SJCRH30 (cell line): ENCODE measurements at regions not wholly inside any gene's neighbourhood (a gene's known extent, or its start where the extent isn't known, plus 50 kb on each side); places are given as distances from the start of the nearest gene placed in this dataset.

Source experiments
- DNase-seq, 2 experiments: peaks; one replicate each; pipeline ENCODE4 v3.0.0-alpha.2; 2015 to 2020
- H3K27ac ChIP-seq: fragments of 250-450 bp; sonication (Bioruptor Pico); 2 replicates; pipeline ENCODE4 v1.5.1; 2020; ENCODE audit warnings: mild to moderate bottlenecking, moderate library complexity
- H3K27me3 ChIP-seq: fragments of 250-450 bp; sonication (Bioruptor Pico); 2 replicates; pipeline ENCODE4 v1.5.1; 2020; ENCODE audit warnings: mild to moderate bottlenecking, moderate library complexity
- H3K36me3 ChIP-seq: fragments of 250-450 bp; sonication (Bioruptor Pico); 2 replicates; pipeline ENCODE4 v1.5.1; 2020; ENCODE audit warnings: mild to moderate bottlenecking, moderate library complexity
- H3K4me1 ChIP-seq: fragments of 250-450 bp; sonication (Bioruptor Pico); 2 replicates; pipeline ENCODE4 v1.5.1; 2020; ENCODE audit warnings: mild to moderate bottlenecking, moderate library complexity
- H3K4me3 ChIP-seq: fragments of 250-450 bp; sonication (Bioruptor Pico); 2 replicates; pipeline ENCODE4 v1.5.1; 2020; ENCODE audit warnings: mild to moderate bottlenecking, moderate library complexity
- H3K9me3 ChIP-seq: fragments of 250-450 bp; sonication (Bioruptor Pico); replicated peaks from 2 replicates; pipeline ENCODE4 v1.5.1; 2020; ENCODE audit warnings: mild to moderate bottlenecking, moderate library complexity

- no peaks in the 10 kb centered on the region for H3K36me3 ChIP-seq
- H3K27ac ChIP-seq = no peak overlapping the region
- H3K4me3 ChIP-seq = no peak overlapping the region
- no peaks in the 10 kb centered on the region for H3K27me3 ChIP-seq
- H3K4me1 ChIP-seq = 0 out of 2 replicates have a peak, but pooled peaks cover 2% of the 10 kb centered on the region
- no peak for DNase-seq
- H3K9me3 ChIP-seq = no peaks in the 10 kb centered on the region; the same call in 1 of the 2 replicates
These were observed 1108.6 kb downstream of the LRFN5 start for GRCh38 chr14:42715316-42715715.

- Histone ChIP-seq H3K4me1 (no peaks in the 10 kb centered on the region), H3K9me3 (no peaks in the 10 kb centered on the region), H3K4me3 (no peak overlapping the region), H3K27ac (no peak overlapping the region), H3K27me3 (no peaks in the 10 kb centered on the region), H3K36me3 (no peaks in the 10 kb centered on the region)
- DNase-seq = no peak
These were observed 1103.4 kb downstream of the LRFN5 start for GRCh38 chr14:42710071-42710470.

GRCh38 chr14:42703501-42703900, 1096.8 kb downstream of the LRFN5 start:
- H3K27ac ChIP-seq = no peak overlapping the region
- no peaks in the 10 kb centered on the region for H3K4me1 ChIP-seq
- no peaks in the 10 kb centered on the region for H3K27me3 ChIP-seq
- no peaks in the 10 kb centered on the region for H3K36me3 ChIP-seq
- no peaks in the 10 kb centered on the region for H3K9me3 ChIP-seq
- no peak for DNase-seq
- H3K4me3 ChIP-seq = no peak overlapping the region

- H3K9me3 ChIP-seq = no peaks in the 10 kb centered on the region
- no peak overlapping the region for H3K4me3 ChIP-seq
- H3K27ac ChIP-seq = no peak overlapping the region
- no peaks in the 10 kb centered on the region for H3K36me3 ChIP-seq
- no peaks in the 10 kb centered on the region for H3K27me3 ChIP-seq
- H3K4me1 ChIP-seq = no peaks in the 10 kb centered on the region
- DNase-seq = no peak
These were observed 1080.7 kb downstream of the LRFN5 start for GRCh38 chr14:42687421-42687820.

GRCh38 chr14:42683707-42684106, 1077.0 kb downstream of the LRFN5 start:
- Histone ChIP-seq H3K4me1 (no peaks in the 10 kb centered on the region), H3K9me3 (no peaks in the 10 kb centered on the region), H3K36me3 (no peaks in the 10 kb centered on the region), H3K27me3 (no peaks in the 10 kb centered on the region), H3K27ac (no peak overlapping the region), H3K4me3 (no peak overlapping the region)
- no peak for DNase-seq

- Histone ChIP-seq H3K4me3 (no peak overlapping the region), H3K9me3 (no peaks in the 10 kb centered on the region), H3K4me1 (no peaks in the 10 kb centered on the region), H3K36me3 (no peaks in the 10 kb centered on the region), H3K27ac (no peak overlapping the region), H3K27me3 (no peaks in the 10 kb centered on the region)
- no peak for DNase-seq
These were observed 1070.0 kb downstream of the LRFN5 start for GRCh38 chr14:42676636-42677035.

GRCh38 chr14:42673963-42674362, 1067.3 kb downstream of the LRFN5 start:
- Histone ChIP-seq H3K27ac (no peak overlapping the region), H3K27me3 (no peaks in the 10 kb centered on the region), H3K4me3 (no peak overlapping the region), H3K4me1 (no peaks in the 10 kb centered on the region), H3K9me3 (no peaks in the 10 kb centered on the region), H3K36me3 (no peaks in the 10 kb centered on the region)
- DNase-seq = no peak

- no peaks in the 10 kb centered on the region for H3K4me1 ChIP-seq
- H3K4me3 ChIP-seq = no peak overlapping the region
- no peak overlapping the region for H3K27ac ChIP-seq
- DNase-seq = no peak
- no peaks in the 10 kb centered on the region for H3K9me3 ChIP-seq
- H3K27me3 ChIP-seq = no peaks in the 10 kb centered on the region
- H3K36me3 ChIP-seq = no peaks in the 10 kb centered on the region
These were observed 1065.0 kb downstream of the LRFN5 start for GRCh38 chr14:42671636-42672035.

- Histone ChIP-seq H3K27ac (no peak overlapping the region), H3K27me3 (no peaks in the 10 kb centered on the region), H3K4me3 (no peak overlapping the region), H3K9me3 (no peaks in the 10 kb centered on the region), H3K36me3 (no peaks in the 10 kb centered on the region), H3K4me1 (no peaks in the 10 kb centered on the region)
- peak in 1 of 2 experiments; percentile 9 for DNase-seq
These were observed 1058.4 kb downstream of the LRFN5 start for GRCh38 chr14:42665083-42665482.

- Histone ChIP-seq H3K4me1 (no peaks in the 10 kb centered on the region), H3K9me3 (no peaks in the 10 kb centered on the region), H3K27me3 (no peaks in the 10 kb centered on the region), H3K36me3 (no peaks in the 10 kb centered on the region), H3K4me3 (no peak overlapping the region), H3K27ac (no peak overlapping the region)
- DNase-seq = no peak
These were observed 1057.5 kb downstream of the LRFN5 start for GRCh38 chr14:42664190-42664589.

GRCh38 chr14:42654707-42655106, 1048.0 kb downstream of the LRFN5 start:
- no peaks in the 10 kb centered on the region for H3K36me3 ChIP-seq
- no peaks in the 10 kb centered on the region for H3K27me3 ChIP-seq
- no peaks in the 10 kb centered on the region for H3K9me3 ChIP-seq
- H3K27ac ChIP-seq = no peak overlapping the region
- no peak for DNase-seq
- H3K4me3 ChIP-seq = no peak overlapping the region
- H3K4me1 ChIP-seq = no peaks in the 10 kb centered on the region

- no peak overlapping the region for H3K4me3 ChIP-seq
- H3K9me3 ChIP-seq = no peaks in the 10 kb centered on the region
- no peaks in the 10 kb centered on the region for H3K36me3 ChIP-seq
- H3K27ac ChIP-seq = no peak overlapping the region
- H3K4me1 ChIP-seq = no peaks in the 10 kb centered on the region
- no peaks in the 10 kb centered on the region for H3K27me3 ChIP-seq
- no peak for DNase-seq
These were observed 1036.1 kb downstream of the LRFN5 start for GRCh38 chr14:42642787-42643186.

GRCh38 chr14:42633504-42634095, 1026.9 kb downstream of the LRFN5 start:
- Histone ChIP-seq H3K27me3 (no peaks in the 10 kb centered on the region), H3K9me3 (no peaks in the 10 kb centered on the region), H3K4me3 (no peak overlapping the region), H3K36me3 (no peaks in the 10 kb centered on the region), H3K27ac (no peak overlapping the region), H3K4me1 (no peaks in the 10 kb centered on the region)
- no peak for DNase-seq

- no peaks in the 10 kb centered on the region for H3K4me1 ChIP-seq
- H3K27ac ChIP-seq = no peak overlapping the region
- no peaks in the 10 kb centered on the region for H3K9me3 ChIP-seq
- H3K36me3 ChIP-seq = no peaks in the 10 kb centered on the region
- H3K27me3 ChIP-seq = no peaks in the 10 kb centered on the region
- DNase-seq = no peak
- no peak overlapping the region for H3K4me3 ChIP-seq
These were observed 1022.9 kb downstream of the LRFN5 start for GRCh38 chr14:42629553-42629952.

- no peak overlapping the region for H3K4me3 ChIP-seq
- no peaks in the 10 kb centered on the region for H3K27me3 ChIP-seq
These were observed 1021.9 kb downstream of the LRFN5 start for GRCh38 chr14:42628602-42629001.

GRCh38 chr14:42626986-42627385, 1020.3 kb downstream of the LRFN5 start:
- no peaks in the 10 kb centered on the region for H3K27me3 ChIP-seq
- no peaks in the 10 kb centered on the region for H3K9me3 ChIP-seq
- DNase-seq = no peak
- no peak overlapping the region for H3K4me3 ChIP-seq
- no peak overlapping the region for H3K27ac ChIP-seq
- no peaks in the 10 kb centered on the region for H3K4me1 ChIP-seq
- H3K36me3 ChIP-seq = no peaks in the 10 kb centered on the region

More at GRCh38 chr14:42628602-42629001, 1021.9 kb downstream of the LRFN5 start:
- H3K9me3 ChIP-seq = no peaks in the 10 kb centered on the region
- DNase-seq = no peak
- no peaks in the 10 kb centered on the region for H3K36me3 ChIP-seq
- no peaks in the 10 kb centered on the region for H3K4me1 ChIP-seq
- no peak overlapping the region for H3K27ac ChIP-seq
